Fibroblast of mammary gland (primary cell): ENCODE measurements at regions not wholly inside any gene's neighbourhood (a gene's known extent, or its start where the extent isn't known, plus 50 kb on each side); places are given as distances from the start of the nearest gene placed in this dataset.

Experiments used
- DNase-seq: peaks from one replicate; pipeline ENCODE4 v3.0.0-alpha.2; 2010; ENCODE audit warnings: low read depth
- H3K4me3 ChIP-seq: 2 replicates; pipeline ENCODE4 v1.5.1; 2011; ENCODE audit warnings: low read depth, mild to moderate bottlenecking, low read length, moderate library complexity; ENCODE audit not compliant: control insufficient read depth
- CTCF ChIP-seq: conservative IDR thresholded peaks from 2 replicates; pipeline ENCODE4 v1.5.1; 2011; ENCODE audit warnings: low read depth, low read length, inconsistent platforms; ENCODE audit not compliant: control insufficient read depth, insufficient read depth

DNA sequence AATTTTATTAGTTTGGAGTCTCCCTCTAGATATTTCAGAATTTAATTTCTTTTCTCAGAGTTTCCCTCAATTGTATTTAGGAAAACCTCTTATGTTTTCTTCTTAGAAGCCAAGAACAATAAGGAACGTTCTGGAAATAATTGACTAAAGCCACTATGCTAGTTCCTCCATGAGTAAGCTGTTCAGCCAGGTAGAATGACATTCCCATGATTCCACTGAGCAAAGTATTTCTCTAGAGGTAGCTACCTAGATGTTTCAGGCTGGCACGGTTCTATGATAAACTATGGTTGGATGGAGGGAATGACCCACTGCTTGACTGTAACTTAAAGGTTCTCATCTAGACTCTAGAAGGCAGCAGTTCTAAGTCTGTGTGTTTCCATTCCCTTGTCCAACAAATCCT lies 62.4 kb downstream of the CLDN17 start:
- H3K4me3 ChIP-seq = no peak overlapping the region
- no peak for TF ChIP-seq CTCF

DNA sequence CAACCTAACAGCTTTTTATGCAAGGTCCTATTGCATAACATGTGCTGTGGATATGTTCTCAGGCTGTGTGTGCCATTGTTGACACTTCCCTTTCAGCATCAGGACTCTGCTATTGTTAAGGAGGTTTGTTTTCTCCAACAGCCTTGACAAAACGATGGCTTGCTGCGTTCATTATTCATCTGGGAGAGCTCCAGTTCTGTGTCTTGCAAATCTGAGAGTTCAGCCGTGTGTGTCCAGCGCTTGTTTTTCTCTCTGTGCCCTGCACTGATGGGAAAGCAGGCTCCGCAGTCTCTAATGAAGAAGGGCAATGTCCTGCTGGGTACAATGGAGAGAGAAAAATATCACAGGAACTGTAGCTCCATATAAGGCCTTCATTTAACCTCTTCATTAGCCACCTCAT lies 63.7 kb downstream of the CLDN17 start:
- no peak for DNase-seq
- no peak for TF ChIP-seq CTCF

More for the DNA sequence above, 62.4 kb downstream of the CLDN17 start:
- no peak for DNase-seq

GRCh38 chr21:30101967-30102366 lies 64.6 kb downstream of the CLDN17 start:
- TF ChIP-seq CTCF = no peak
- H3K4me3 ChIP-seq = no peak overlapping the region
- DNase-seq = no peak

More for the DNA sequence above, 63.7 kb downstream of the CLDN17 start:
- H3K4me3 ChIP-seq = no peak overlapping the region

GRCh38 chr21:30097791-30098190 lies 68.8 kb downstream of the CLDN17 start:
- no peak for DNase-seq
- H3K4me3 ChIP-seq = no peak overlapping the region
- no peak for TF ChIP-seq CTCF

DNA sequence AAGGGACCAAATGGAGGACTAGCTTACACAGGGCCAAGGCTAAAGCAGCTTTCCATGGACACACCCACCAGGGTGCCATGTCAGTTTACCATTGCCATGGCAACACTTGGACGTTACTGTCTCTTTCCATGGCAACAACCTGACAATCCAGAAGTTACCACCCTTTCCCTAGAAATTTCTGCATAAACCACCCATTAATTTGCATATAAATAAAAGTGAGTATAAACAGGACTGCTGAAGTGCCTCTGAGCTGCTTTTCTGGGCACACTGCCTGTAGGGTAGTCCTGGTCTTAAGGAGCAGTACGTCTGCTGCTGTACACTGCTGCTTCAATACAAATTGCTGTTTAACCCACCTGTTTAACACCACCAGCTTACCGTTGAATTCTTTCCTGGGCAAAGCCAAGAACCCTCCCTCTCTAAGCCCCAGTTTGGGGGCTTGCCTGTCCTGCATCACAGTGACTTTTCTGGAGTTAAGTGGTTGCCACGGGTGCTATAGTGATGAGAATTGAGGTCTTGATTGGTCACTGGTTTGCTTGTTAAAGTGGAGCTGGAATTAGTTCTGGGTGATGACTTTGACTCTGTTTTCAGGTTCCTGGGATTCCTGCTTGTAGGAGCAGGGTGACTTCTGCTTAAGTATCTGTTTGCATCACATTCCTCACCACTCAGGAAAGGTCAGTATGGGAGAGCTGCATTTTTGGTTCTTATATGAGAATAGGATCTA lies 83.2 kb downstream of the CLDN17 start:
- DNase-seq = no peak
- no peak for TF ChIP-seq CTCF
- no peak overlapping the region for H3K4me3 ChIP-seq

DNA sequence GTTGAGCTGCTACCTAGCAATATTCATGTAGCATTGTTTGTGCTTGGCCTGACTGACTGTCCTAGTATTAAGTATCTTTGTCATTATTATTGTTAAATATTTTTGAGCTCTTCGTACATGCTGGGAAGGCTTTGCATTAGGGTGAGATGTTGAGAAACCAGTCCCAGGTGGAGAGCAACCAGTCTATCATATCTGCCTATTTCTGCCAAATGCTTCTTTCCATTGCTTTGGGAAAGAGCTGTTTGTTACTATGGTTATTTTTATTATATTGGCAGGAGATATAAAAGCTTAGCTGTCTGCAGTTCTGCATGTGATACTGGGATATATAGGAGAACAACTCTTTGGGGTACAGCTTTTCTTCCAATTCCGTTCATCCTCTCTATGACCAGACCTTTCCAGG lies 85.1 kb downstream of the CLDN17 start:
- no peak overlapping the region for H3K4me3 ChIP-seq
- TF ChIP-seq CTCF = no peak
- DNase-seq = no peak
